HG02884 (cell line): ENCODE measurements at regions not wholly inside any gene's neighbourhood (a gene's known extent, or its start where the extent isn't known, plus 50 kb on each side); places are given as distances from the start of the nearest gene placed in this dataset.

ENCODE experiments used
- ATAC-seq: cut with Tn5 transposase; IDR thresholded peaks from one replicate; pipeline ENCODE4 v1.9.1; 2021; ENCODE audit warnings: mild to moderate bottlenecking, moderate library complexity; ENCODE audit not compliant: unreplicated experiment

DNA sequence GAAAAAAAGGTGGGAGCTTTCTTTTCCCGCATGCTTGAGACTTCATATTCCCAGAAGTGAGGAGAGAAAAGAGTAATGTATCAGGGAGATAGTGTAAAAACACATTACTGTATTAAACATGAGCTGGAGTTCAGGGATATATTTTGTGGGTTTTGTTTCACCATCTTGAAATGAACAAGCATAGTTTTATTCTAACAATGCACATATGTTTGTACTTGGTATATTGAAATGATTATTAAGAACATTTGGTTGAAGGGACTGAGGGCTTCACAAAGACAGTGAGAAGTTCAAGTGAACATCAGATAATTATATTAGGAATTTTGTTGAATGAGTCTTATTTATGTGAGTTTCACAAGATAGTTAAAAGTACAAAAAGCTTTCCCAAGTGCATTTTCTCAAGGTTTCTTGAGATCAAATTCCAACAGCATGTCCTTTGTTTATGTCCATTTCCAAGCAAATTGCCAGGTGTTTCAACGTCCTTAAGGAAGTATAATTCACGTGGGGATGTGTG lies 368.8 kb downstream of the ANKRD50 start:
- no peak for ATAC-seq

DNA sequence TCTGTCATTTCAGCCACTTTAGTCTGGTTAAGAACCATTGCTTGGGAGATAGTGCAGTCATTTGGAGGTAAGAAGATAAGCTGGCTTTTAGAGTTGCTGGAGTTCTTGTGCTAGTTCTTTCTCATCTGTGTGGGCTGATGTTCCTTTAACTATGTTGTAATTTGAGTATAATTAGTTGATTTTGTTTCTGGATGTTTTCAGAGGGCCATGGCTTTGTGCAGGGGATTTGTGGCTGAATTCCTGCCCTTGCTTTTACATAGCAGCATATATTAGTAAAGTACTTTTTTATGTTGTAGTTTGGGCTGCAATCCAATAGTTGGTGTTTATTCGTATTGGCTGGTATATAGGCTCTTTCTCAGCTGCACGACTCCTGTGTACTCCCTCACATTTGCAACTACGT lies 339.6 kb downstream of the ANKRD50 start:
- no peak for ATAC-seq

DNA sequence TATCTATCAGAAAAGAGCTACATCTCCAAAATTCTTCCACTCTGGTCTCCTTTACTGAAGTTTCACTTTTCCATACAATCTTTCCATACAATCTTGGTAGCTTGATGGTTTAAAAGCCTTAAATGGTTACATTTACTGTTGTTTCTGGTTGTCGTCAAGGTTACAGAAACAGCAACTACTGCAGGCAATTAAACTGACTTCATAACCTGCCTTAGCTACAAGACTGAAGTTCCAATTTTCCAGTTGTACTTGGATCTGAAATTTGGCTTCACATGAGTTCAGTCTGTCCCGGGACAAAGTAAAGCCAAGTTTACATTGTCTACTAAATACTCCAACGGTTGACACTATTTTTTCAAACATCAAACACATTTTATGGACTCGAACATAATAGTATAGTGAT lies 326.4 kb downstream of the ANKRD50 start:
- ATAC-seq: no peak

DNA sequence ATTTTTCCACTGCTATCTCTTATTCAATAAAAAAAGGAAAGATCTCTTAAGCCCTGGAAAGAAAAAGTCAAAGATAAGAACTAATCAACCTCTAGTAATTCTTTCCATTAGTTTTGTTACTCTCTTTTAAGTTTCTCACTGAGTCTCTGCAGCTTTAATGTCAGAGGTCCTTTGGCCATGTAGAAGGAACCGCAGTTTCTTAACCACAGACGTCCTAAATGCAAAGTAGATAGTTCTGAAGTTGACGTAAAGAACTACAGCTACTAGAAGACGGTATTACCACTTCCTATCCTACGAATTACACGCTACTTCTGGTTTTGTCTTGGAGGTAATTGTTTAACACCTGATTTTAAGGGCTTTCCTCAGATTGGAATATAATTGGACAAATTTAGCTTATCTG lies 325.9 kb downstream of the ANKRD50 start:
- ATAC-seq: no peak

DNA sequence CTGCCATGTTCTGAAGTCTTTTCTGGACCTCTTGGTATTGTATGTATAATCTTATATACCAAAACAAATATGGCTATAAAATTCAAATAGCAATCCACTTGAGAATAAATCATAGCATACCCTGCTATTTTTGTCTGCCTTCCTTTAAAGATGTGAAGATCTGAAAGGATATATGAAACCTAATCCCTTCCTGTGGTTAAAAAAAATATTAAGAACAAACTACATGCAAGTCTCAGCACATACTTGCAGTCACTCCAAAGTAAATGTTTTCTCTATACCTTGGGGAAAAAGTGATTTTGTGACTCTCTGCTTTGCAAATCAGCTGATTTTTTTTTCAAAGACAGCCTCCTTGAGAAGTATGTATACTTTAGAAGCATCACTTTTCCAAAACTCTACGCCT lies 322.9 kb downstream of the ANKRD50 start:
- ATAC-seq: no peak

DNA sequence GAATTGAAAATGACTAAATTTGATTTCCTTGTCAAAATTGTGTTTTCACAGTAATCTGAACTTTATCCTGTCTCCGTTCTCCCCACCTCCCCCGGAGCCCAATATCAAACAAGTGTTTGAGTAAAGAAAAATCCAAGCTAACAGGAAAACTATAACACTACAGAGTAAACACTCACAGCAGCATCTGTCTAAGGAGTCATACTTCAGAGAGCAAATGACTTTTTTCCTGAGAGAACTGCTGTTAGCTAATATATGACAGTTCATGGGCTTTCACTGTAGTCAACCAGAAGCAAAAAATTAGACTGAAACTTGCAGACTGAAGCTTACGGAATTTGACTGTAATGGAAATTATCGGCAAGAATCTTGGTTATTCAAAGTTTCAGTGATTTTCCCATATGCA lies 321.7 kb downstream of the ANKRD50 start:
- ATAC-seq: no peak

DNA sequence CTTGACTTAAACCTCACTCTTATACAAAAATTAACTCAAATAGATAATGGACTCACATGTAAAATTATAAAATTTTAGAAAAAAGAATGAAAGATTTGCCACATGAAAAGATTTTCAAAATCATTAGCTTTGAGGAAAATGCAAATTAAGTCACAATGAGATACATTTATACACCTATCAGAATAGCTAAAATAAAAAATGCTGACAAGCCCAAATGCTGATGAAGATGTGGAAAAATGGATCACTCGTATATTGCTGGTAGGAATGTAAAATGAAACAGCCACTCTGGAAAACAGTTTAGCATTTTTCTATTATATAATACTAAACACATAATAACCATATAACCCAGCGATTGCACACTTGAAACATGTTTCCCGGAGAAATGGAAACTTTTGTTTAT lies 316.2 kb downstream of the ANKRD50 start:
- ATAC-seq: no peak

DNA sequence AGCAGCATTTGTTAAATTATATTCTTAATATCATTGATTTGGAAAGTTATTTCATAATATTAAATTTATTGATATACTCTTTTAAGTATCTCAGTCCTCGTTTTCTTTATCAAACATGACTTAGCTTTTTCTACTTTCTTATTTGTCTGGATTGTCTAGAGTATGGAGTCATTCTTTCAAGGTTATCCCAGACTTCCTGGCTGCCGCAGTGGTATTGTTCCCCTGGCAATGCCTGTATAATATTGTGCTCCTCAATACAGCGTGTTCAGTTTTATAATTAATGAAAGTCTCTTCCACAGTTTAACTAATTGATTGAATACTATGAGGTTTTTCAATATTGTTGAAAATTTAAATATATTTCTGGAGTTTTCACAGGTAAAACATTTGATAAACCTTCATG lies 310.9 kb downstream of the ANKRD50 start:
- ATAC-seq: no peak

DNA sequence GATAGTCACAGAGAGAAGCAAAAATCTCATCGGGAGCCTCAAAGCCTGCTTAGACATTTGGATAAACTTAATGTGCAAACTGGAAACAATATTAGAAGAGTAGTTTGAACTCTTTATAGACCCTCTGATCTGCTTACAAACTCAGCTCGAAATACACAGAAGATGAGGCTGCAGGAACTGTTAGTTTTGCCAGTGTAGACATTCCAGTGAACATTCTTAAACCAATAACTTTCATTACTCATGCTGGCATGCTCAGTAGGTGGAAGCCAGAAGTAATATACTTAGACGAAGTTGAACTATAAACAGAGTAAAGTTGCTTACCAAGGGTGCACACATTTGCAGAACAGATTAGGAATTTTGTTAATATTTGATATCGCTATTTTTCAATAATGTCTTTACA lies 303.5 kb downstream of the ANKRD50 start:
- no peak for ATAC-seq

DNA sequence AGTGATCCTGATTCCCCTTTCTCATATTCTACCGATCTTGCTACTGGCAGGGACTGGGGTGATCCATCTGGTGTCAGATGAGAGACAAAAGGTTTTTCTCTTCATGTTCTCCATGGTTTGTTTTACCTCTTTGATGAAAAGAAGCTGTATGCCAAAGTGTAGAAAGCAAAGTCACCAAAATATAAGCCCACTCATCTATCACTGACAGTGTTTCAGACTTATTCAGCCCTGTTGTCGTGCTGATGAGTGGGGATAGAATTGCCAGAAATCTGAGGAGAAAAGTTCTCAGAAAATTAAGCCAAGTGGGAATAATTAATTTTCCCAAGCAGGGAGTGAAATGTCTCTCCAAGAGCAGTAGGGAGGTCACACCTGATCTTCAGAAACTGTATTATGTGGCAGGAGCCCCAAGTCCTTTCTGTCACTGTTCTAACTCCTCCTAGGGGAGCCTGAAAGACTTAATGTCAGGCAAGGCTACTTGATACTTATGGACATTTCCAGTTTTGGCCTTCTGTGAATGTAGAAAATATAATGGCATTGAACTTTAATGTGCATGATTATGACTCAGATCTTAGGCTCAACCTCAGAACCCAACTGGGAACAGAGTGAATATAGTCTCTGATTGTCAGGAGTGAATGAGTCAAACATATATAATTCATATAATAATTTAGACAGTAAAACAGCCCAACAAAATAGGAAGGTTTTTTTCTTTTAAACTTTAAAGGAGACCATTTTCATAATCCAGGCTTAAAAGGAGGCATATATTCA lies 298.1 kb downstream of the ANKRD50 start:
- no peak for ATAC-seq

DNA sequence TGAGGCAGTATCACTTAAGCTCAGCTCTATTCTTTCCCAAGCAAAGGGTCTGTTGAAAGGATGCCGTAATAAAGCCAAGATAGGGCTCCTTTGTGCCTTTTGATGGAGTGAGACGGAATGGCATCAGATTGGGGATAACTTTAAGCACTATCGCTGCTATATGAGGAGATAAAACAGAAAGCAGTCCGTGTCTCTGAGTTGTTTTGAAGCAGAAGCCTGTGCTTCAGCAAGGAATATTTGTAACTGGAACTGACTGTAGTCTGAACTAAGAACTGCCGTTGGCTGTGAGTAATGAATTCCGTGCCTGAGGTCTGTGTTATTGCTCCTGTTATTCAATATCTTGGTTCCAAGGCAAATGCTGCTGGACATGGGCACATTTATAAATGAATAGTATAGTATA lies 297.4 kb downstream of the ANKRD50 start:
- ATAC-seq: no peak

DNA sequence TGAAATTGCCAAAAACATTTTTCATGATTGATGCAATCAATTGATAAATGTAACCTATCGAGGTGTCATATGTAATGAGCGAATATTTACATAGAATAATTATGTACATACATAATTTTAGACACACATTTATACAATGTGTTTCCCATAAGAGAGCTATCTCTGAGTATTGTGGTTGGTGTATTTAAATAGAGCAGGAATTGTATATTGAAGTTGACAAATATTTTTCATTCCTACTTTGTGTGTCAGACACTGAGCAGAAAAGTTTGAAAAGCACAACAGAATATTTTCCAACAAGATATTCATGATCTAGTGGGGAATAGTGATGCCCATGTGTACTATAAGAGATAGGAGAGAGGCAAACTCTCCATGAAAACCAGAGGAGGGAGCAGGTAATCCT lies 295.2 kb downstream of the ANKRD50 start:
- no peak for ATAC-seq

DNA sequence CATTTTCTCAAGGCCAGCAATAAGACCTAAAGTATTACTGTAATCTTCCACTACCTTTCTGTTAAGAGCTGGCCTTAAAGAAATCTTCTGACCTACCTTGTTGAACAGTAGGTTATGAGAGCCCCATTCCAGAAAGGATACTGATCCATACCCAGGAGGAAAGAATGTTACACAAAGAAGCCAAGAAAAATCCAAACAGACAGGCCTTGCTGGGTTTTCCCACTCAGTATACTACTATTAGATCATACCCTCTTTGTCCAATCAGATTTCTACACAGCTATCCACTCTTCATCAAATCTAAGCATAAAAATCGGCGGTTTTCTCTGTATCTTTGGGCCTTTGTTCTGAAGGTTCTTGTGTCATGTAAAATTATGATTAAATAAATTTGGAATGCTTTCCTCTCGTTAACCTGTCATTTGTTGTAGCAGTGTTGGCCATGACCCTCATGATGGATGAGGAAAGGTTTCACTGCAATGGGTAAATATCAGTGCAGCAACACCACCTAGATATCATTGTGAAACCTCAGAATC lies 292.3 kb downstream of the ANKRD50 start:
- ATAC-seq: no peak

DNA sequence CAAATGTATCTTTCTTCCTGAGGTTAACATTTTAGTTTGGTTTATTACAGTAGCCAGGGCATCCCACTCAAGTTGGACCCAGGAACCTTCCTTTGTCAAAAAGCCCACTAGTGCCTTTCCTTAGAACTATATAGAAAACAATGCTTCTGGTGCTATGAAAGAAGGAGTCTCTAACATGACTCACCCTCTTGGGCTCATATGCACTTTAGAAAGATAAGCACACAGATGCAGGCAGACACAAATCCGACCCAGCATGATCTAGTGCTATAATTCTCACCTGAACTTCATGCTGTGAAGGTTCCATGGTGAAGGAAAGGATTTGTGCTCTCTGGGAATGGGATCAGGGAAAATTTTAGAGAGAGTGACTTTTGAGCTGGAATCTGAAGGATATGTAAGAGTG lies 289.4 kb downstream of the ANKRD50 start:
- no peak for ATAC-seq

DNA sequence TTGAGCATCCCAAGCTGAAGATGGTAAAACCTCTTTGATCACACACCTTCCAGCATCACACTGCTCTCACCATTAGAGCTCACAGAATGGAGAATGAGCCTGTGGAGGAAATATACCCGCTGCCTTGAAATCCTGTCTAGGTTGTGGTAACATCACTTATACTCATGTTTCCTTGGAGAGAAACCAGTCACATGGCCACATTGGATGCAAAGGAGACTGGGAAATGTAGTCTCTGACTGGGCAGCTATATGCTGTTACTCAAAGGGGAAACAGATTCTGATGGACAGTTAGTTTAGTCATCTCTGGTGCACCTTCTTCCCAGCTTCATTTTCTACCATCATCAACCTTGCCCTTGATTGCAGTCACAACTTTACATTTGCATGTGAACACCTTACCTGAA lies 286.3 kb downstream of the ANKRD50 start:
- ATAC-seq: no peak

DNA sequence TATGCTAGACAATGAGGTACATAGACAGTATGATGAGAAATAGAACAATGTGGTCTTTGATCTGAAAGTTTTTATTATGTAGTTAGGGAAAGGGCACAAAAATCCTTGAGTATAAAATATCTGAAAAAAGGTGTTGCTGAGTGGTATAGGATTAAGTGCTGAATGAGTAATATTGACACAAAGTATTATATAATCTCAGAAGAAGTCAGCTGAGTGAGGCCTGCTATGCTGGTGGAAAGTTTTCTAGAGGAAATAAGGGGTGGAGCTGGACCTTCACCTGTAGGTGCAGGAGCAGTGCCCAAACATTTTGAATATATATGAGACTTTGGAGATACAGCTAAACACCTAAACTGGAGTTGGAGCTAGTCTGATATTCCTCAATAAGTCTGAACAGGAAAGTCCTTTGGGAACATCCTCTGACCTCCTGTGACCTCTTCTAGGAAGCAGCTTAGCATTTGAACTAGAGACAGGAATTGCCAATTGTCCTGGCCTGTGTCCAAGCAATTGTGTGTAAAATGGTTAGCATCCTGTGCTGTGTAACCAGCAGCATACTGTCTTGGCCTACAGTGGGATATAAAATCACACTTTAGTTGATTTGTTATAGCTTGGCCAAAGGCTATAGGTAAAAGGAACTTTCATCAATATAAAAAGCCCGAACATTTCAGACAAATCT lies 285.3 kb downstream of the ANKRD50 start:
- ATAC-seq: no peak

DNA sequence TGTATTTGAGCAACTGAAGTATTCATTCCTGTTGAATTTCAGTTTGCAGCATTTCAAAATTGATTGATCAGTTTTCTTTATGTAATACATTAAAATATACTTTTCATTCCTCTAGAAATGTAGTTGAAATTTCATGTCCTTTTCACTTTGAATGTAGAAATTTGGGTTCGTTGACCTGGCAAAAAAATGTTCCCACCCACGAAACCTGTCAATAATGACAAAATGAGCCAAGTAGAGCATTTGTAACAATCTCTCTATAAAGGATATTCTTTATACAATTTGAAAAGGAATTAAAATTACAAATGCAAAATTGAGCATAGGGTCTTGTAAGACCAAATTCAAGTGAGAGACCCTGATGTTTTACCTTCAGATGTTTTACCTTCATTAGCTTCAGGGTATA lies 283.9 kb downstream of the ANKRD50 start:
- no peak for ATAC-seq

DNA sequence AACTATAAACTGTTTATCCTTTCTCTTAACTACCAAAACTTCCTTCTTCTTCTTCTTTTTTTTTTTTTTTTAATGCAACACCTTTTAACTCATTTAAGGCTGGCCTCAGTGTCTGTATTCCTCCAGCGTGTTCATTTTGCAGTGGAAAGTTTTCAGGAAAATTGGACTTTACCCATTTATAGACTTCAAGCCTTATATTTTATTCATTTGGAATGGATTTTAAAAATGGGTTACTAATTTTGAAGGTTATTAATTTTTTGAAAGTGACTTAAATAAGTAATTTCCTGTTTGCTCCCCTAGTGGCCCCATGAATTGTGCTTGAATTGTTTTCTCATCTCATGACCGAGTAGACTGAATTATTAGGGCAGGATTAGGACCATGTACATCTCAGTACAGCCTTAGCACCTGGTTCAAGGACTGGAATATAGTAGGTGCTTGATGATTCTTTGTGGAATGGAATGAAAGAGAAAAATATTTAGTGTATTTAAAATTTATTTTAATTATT lies 282.7 kb downstream of the ANKRD50 start:
- ATAC-seq: no peak

DNA sequence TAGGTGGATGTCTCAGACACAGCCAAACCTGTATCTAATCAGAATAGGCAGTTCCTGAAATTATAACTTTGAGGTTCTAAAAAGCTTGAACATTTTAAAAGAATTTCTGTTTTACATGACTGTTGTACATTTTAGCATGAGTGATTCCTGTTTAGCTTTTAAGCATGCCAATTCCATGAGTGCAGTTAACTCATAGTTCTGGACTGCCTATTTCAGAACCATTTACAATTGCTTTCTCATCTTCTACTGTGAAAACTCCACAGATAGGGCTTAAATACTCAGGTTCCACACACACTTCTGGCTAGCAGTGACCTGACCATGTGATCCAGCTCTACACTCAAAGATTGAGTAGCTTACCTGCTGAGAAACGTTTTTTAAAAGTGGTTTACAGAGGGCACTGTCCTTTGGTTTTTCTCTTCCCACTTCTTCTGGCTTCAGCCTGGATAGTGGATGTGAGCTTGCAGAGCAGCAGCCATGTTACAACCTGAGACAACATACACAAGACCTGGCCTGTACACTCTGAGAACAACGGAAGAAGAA lies 280.8 kb downstream of the ANKRD50 start:
- no peak for ATAC-seq

DNA sequence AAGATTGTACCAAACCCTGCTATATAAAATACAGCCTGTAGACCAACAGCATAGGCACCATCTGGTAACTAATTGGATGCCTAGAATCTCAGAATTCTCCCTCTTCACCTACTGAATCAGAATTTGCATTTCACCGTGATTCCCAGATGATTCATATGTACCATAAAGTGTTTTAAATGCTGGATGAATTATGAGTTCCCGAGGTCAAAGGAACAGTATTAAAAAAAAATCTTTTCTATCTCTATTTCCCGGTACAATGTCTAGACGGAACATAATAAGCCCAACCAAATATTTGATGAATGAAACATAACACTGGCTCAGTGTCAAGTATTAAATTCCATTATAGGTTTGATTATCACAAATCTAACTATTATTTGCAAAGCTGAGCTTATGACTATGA lies 280.0 kb downstream of the ANKRD50 start:
- no peak for ATAC-seq

DNA sequence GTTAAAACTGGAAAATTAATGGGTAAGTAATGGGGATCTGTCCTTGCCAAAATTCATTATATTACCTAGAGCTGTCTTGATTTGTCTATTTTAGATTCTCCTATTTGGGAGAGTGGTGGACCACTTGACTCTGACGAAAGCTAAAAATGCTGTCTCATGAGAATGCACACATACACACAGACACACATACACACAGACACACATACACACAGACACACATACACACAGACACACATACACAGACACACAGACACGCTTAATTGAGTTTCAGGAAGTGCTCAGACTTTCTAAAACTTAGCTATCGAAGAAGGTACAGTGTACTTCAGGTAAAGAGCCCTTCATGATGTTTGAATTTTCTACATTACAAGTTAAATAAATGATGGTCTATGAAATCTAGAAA lies 279.5 kb downstream of the ANKRD50 start:
- ATAC-seq: no peak

DNA sequence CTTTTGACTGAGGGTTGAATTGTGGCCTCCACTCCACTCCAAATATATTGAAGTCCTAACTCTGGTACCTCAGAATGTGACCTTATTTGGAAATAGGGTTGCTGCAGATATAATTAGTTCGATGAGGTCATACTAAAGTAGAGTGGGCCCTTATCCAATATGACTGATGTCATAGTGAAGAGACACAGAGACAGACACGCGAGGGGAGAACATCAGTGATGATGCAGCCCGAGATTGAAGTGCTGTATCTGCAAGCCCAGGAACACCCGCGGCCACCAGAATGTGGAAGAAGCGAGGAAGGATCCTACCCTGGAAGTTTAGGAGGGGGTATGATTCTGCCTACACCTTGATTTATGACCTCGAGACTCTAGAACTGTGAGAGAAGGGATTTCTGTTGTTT lies 279.0 kb downstream of the ANKRD50 start:
- ATAC-seq: no peak
